ENCODE measurements at regions not wholly inside any gene's neighbourhood (a gene's known extent, or its start where the extent isn't known, plus 50 kb on each side); places are given as distances from the start of the nearest gene placed in this dataset.

DNA sequence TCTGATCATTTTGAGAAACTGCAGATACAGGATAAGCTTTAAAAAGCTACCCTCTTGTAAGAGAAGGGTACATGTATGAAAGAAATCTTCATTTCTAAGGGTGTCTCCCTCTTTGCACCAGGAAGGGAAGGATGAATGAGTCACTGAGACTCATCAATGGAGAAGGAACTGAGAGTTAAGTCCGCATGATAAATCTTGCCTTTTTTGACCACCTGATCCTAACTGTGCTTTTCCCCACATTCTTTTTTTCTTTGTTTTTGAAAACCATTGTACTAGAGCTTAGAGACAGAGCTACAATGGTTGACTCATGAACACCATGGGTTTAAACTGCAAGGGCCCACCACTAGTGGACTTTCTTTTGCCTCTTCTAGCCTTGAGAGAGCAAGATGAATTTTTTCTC lies 353.0 kb upstream of the RGS17 start (continued):
- no peak for TF ChIP-seq RBM22 (IDR thresholded peaks at IDR 0.05; ENCODE audit: low read depth, low read length, poor library complexity, severe bottlenecking)
- no peak for TF ChIP-seq ZBTB43 (CRISPR knock-in tag; IDR thresholded peaks at IDR 0.05)
- TF ChIP-seq, protein P1, sequence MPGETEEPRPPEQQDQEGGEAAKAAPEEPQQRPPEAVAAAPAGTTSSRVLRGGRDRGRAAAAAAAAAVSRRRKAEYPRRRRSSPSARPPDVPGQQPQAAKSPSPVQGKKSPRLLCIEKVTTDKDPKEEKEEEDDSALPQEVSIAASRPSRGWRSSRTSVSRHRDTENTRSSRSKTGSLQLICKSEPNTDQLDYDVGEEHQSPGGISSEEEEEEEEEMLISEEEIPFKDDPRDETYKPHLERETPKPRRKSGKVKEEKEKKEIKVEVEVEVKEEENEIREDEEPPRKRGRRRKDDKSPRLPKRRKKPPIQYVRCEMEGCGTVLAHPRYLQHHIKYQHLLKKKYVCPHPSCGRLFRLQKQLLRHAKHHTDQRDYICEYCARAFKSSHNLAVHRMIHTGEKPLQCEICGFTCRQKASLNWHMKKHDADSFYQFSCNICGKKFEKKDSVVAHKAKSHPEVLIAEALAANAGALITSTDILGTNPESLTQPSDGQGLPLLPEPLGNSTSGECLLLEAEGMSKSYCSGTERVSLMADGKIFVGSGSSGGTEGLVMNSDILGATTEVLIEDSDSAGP (CRISPR knock-in tag; IDR thresholded peaks at IDR 0.05): no peak
- TF ChIP-seq MYC (IDR thresholded peaks at IDR 0.05; ENCODE audit: low read depth, low read length): no peak
- TF ChIP-seq MYC (CRISPR knock-in tag; IDR thresholded peaks at IDR 0.05; ENCODE audit: borderline replicate concordance, low read depth): no peak
- TF ChIP-seq NFXL1 (CRISPR knock-in tag; IDR thresholded peaks at IDR 0.05): no peak
- TF ChIP-seq PCBP1 (IDR thresholded peaks at IDR 0.05; ENCODE audit: low read depth, low read length, poor library complexity, severe bottlenecking): no peak
- no peak for TF ChIP-seq ZNF3 (CRISPR knock-in tag; IDR thresholded peaks at IDR 0.05)
- TF ChIP-seq ELF4 (CRISPR knock-in tag; IDR thresholded peaks at IDR 0.05): no peak
- no peak for TF ChIP-seq ZNF518B (CRISPR knock-in tag; IDR thresholded peaks at IDR 0.05)
- no peak for TF ChIP-seq SIN3A (IDR thresholded peaks at IDR 0.05; ENCODE audit: borderline replicate concordance in 2 of 2, control insufficient read depth in 1 of 2, low read depth in 2 of 2, low read length in 2 of 2)
- TF ChIP-seq CSDE1 (IDR thresholded peaks at IDR 0.05): no peak
